Ishikawa (cell line): ENCODE measurements at regions not wholly inside any gene's neighbourhood (a gene's known extent, or its start where the extent isn't known, plus 50 kb on each side); places are given as distances from the start of the nearest gene placed in this dataset.

ENCODE experiments used
- CEBPB ChIP-seq: IDR thresholded peaks from 2 replicates; pipeline ENCODE4 v1.6.1; 2012
- CREB1 ChIP-seq: IDR thresholded peaks from 2 replicates; pipeline ENCODE4 v1.6.1; 2012; ENCODE audit warnings: low read depth
- EGR1 ChIP-seq: IDR thresholded peaks from 2 replicates; pipeline ENCODE4 v1.6.1; 2012
- EP300 ChIP-seq: IDR thresholded peaks from 2 replicates; pipeline ENCODE4 v1.6.1; 2012; ENCODE audit warnings: borderline replicate concordance
- FOXM1 ChIP-seq: IDR thresholded peaks from 2 replicates; pipeline ENCODE4 v1.6.1; 2012; ENCODE audit warnings: low read depth, borderline replicate concordance
- NFIC ChIP-seq: IDR thresholded peaks from 2 replicates; pipeline ENCODE4 v1.6.1; 2012
- RAD21 ChIP-seq: IDR thresholded peaks from 2 replicates; pipeline ENCODE4 v1.6.1; 2012; ENCODE audit warnings: low read depth
- REST ChIP-seq: IDR thresholded peaks from 2 replicates; pipeline ENCODE4 v1.6.1; 2012; ENCODE audit warnings: low read depth, mild to moderate bottlenecking
- TAF1 ChIP-seq: IDR thresholded peaks from 2 replicates; pipeline ENCODE4 v1.6.1; 2012; ENCODE audit warnings: low read depth, mild to moderate bottlenecking
- TCF12 ChIP-seq: IDR thresholded peaks from 2 replicates; pipeline ENCODE4 v1.6.1; 2012; ENCODE audit warnings: low read depth
- TEAD4 ChIP-seq: IDR thresholded peaks from 2 replicates; pipeline ENCODE4 v1.6.1; 2012
- USF1 ChIP-seq: IDR thresholded peaks from 2 replicates; pipeline ENCODE4 v1.6.1; 2012
- YY1 ChIP-seq: IDR thresholded peaks from 2 replicates; pipeline ENCODE4 v1.6.1; 2012; ENCODE audit warnings: low read depth
- ZBTB7A ChIP-seq: IDR thresholded peaks from 2 replicates; pipeline ENCODE4 v1.6.1; 2012; ENCODE audit warnings: low read depth
- TF ChIP-seq, protein P1 (sequence below): IDR thresholded peaks from 2 replicates; pipeline ENCODE4 v1.6.1; 2012

DNA sequence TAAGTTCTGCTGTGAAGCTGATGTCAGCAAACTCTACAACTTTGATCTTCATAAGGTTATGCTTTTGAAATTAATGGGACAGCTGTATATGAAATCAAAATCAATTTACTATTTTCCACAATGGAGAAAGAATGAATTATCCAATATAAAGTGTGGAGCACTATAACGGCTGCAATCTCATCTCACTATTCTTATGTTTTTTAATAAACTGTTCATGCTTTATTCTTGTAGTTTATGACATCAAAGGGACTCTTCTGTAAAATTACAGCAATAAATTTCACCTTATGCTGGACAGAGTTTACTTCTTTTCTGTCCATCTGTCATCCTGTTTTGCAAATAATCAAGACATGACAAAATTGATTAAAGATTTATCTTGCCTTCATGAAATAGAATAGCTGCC lies 192.5 kb downstream of the TECRL start:
- TF ChIP-seq TAF1 = no peak
- TF ChIP-seq EP300 = no peak
- TF ChIP-seq REST = no peak
- no peak for TF ChIP-seq NFIC
- TF ChIP-seq, protein P1, sequence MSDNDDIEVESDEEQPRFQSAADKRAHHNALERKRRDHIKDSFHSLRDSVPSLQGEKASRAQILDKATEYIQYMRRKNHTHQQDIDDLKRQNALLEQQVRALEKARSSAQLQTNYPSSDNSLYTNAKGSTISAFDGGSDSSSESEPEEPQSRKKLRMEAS = no peak
- TF ChIP-seq RAD21 = no peak
- TF ChIP-seq TEAD4 = no peak
- no peak for TF ChIP-seq CREB1
- TF ChIP-seq USF1 = no peak
- no peak for TF ChIP-seq EGR1
- no peak for TF ChIP-seq FOXM1
- no peak for TF ChIP-seq YY1
- no peak for TF ChIP-seq TCF12
- TF ChIP-seq CEBPB = no peak
- TF ChIP-seq ZBTB7A = no peak

DNA sequence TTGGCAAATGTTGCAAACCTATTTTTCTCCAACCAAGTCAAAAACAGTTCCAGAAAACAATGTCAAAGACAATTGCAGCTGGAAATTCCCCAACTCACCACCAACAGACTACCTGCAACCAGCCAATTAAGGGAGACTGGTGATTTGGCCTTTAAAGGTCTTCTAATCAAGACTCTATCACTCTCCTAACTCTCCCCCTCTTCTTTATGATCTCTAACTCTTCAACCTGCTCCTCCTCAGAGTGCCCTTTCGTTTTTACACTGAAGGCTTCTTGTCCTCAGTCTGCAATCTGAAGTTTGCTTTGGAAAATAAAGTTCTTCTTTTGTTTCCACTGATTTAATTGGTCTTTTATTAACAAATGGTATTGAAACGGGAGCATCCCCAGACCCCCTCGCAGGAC lies 203.9 kb downstream of the TECRL start:
- TF ChIP-seq TCF12 (no peak), USF1 (no peak), NFIC (no peak), YY1 (no peak), RAD21 (no peak), EP300 (no peak)

- no peak for TF ChIP-seq FOXM1
- TF ChIP-seq CEBPB = no peak
- no peak for TF ChIP-seq YY1
- TF ChIP-seq ZBTB7A = no peak
- TF ChIP-seq NFIC = no peak
- no peak for TF ChIP-seq REST
- TF ChIP-seq EP300 = no peak
- no peak for TF ChIP-seq EGR1
- TF ChIP-seq, protein P1 = no peak
- TF ChIP-seq RAD21 = no peak
- TF ChIP-seq TCF12 = no peak
- no peak for TF ChIP-seq TAF1
- no peak for TF ChIP-seq TEAD4
- TF ChIP-seq CREB1 = no peak
- no peak for TF ChIP-seq USF1
These were observed 209.2 kb downstream of the TECRL start for GRCh38 chr4:64200001-64200555.

- TF ChIP-seq TCF12 (no peak), USF1 (no peak), RAD21 (no peak), TEAD4 (no peak), CREB1 (no peak), TAF1 (no peak), ZBTB7A (no peak), CEBPB (no peak), FOXM1 (no peak), EGR1 (no peak), YY1 (no peak), REST (no peak), NFIC (no peak)
These were observed 213.7 kb downstream of the TECRL start for GRCh38 chr4:64195582-64195981.
